Cardiac fibroblast (primary cell): ENCODE measurements at regions not wholly inside any gene's neighbourhood (a gene's known extent, or its start where the extent isn't known, plus 50 kb on each side); places are given as distances from the start of the nearest gene placed in this dataset.

Experiments
- DNase-seq, 2 donors: peaks; one replicate each; pipeline versions ENCODE4 v3.0.0 to v3.0.0-alpha.2; 2010; ENCODE audit warnings: low read depth in 2 of 2
- H3K4me3 ChIP-seq, 2 donors: replicated peaks in 1 of 2; 1 replicate in 1 of 2; 2 replicates in 1 of 2; pipeline ENCODE4 v1.5.1; 2011; ENCODE audit warnings: low read depth in 2 of 2, low read length in 2 of 2, mild to moderate bottlenecking in 2 of 2, moderate library complexity in 1 of 2
- CTCF ChIP-seq: IDR thresholded peaks from one replicate; pipeline ENCODE4 v1.5.1; 2011; ENCODE audit warnings: low read depth, mild to moderate bottlenecking, low read length, inconsistent platforms

DNA sequence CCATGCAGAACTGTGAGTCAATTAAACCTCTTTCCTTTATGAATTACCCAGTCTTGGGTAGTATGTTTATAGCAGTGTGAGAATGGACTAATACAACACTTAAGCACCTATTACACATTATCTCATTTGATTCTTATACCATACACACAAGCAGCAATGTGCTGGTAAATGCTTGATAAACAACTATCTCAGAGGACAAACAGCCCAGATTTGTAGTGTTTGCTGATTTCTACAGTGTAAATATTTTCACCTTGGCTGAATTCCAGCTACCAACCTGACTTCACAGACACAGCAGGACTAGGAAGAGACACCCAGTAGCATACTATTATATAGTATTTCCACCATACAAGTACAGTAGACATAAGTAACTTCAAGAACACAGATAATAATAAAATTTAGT lies 406.5 kb upstream of the CNKSR2 start:
- DNase-seq = no peak
- no peak overlapping the region for H3K4me3 ChIP-seq
- no peak for TF ChIP-seq CTCF

DNA sequence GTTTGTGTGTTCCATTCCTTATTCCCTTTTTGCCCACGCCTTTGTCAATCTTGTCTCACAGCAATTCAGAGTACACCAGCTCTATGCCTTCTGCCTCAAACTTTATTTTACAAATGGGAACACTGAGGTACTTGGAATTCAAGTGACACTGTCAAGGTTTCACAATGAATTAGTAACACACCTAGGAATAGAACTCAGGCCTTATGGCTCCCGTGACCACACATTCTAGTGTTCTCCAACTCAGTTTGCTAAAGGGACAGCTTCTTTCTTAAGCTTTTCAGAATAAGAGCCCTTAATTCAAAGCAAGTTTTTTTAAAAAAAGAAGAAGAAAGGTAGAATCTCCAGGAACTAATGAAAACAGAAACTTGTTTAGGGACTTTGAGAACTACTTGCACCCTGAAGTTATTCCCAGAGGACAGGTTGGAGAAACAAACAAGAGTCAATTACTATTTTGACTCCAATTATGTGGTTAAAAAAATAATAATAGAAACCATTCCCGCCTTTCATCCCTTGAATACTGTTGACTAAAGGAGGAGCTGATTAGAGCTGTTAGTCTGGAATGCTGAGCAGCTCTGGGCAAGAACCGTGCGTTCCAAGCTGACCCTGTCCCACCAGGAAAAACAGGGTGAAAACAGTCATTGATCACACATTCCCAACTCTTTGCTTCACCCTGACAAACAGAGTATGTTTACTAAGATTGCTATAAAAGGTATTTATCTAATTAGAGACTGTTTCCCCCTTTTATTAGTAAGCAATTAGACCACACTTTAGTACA lies 408.8 kb upstream of the CNKSR2 start:
- no peak for TF ChIP-seq CTCF
- DNase-seq = no peak

DNA sequence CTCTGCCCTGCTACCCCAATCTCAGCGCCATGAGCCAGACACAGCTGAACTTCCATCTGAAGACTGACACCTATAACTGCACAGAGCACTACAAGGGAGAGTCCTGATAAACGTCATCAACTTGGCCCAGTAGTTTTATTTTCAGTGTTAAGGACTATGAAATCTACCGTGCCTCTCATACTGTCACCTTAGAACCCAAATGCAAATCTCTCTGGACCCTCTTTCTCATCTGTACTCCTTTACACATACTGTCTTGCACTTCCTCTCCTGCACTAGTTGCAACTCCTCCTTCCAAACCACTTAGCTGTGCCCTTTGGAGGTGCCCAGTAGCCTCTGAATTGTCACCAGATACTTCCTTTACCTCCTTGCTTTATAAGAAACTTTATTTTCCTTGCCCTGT lies 420.2 kb upstream of the CNKSR2 start:
- H3K4me3 ChIP-seq = no peak overlapping the region
- TF ChIP-seq CTCF = no peak
- no peak for DNase-seq

More for the DNA sequence above, 408.8 kb upstream of the CNKSR2 start:
- no peak overlapping the region for H3K4me3 ChIP-seq

- no peak for TF ChIP-seq CTCF
- H3K4me3 ChIP-seq = no peak overlapping the region
- no peak for DNase-seq
Measured at GRCh38 chrX:20952180-20952579, 422.0 kb upstream of the CNKSR2 start.

DNA sequence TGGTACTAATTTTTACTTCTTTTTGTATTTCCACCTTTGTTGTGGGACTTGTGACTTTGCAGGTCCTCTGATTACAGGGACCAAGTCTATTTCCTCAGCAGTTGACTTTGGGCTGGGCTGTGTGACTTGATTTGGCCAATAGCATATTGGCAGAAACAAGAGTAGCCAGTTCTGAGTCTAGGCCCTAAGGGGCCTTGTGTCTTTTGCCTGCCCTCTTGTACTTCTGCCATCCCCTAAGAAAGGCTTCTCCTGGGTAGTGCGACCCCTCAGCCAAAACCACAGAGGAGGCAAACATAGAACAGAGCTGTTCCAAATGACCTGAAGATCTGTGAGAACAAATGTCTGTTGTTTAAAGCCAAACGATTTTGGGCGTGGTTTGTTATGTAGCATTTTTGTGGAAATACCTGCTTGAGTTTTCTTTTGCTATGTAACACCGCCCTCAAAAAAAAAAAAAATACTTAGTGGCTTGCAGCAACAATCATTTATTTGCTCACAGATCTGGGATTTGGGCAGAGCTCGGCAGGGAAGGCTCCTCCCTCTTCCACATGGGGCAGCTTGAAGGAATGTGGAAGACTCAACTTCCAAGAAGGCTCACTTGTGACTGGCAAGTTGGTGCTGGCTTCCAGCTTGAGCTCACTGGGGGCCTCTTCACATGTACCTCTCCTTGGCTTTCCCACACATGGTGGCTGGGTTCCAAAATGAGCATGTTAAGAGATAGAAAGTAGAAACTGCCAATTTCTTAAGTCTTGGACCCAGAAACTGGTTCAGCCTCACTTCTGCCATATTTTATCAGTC lies 423.0 kb upstream of the CNKSR2 start:
- no peak for DNase-seq
- H3K4me3 ChIP-seq = no peak overlapping the region
- TF ChIP-seq CTCF = no peak

- no peak for TF ChIP-seq CTCF
- H3K4me3 ChIP-seq = no peak overlapping the region
- no peak for DNase-seq
Measured at GRCh38 chrX:20947411-20947912, 426.8 kb upstream of the CNKSR2 start.
